Osteoblast (primary cell): ENCODE measurements at regions not wholly inside any gene's neighbourhood (a gene's known extent, or its start where the extent isn't known, plus 50 kb on each side); places are given as distances from the start of the nearest gene placed in this dataset.
"Not testable (repeated sequence)": the region's sequence is repeated elsewhere in the genome, so short reads cannot be mapped to it uniquely, and the experiment has no call there.

Experiments used
- DNase-seq: peaks from one replicate; pipeline ENCODE4 v3.0.0; 2011; ENCODE audit warnings: low spot score, mixed read lengths; ENCODE audit not compliant: insufficient read length; ENCODE audit errors: missing footprints
- H2AFZ ChIP-seq: 2 replicates; pipeline ENCODE4 v1.6.0; 2011; ENCODE audit warnings: mild to moderate bottlenecking, low read length
- H3K27ac ChIP-seq: 2 replicates; pipeline ENCODE4 v1.5.1; 2011; ENCODE audit warnings: mild to moderate bottlenecking, low read depth, low read length, moderate library complexity
- H3K27me3 ChIP-seq: 2 replicates; pipeline ENCODE4 v1.6.0; 2012; ENCODE audit warnings: mild to moderate bottlenecking, control low read depth, inconsistent platforms, low read length, moderate library complexity; ENCODE audit not compliant: insufficient read depth
- H3K36me3 ChIP-seq: 2 replicates; pipeline ENCODE4 v1.5.1; 2011; ENCODE audit warnings: mild to moderate bottlenecking, low read length, control low read depth, moderate library complexity; ENCODE audit not compliant: insufficient read depth
- H3K4me1 ChIP-seq: 2 replicates; pipeline ENCODE4 v1.5.1; 2011; ENCODE audit warnings: mild to moderate bottlenecking, low read length, control low read depth, moderate library complexity; ENCODE audit not compliant: insufficient read depth
- H3K4me2 ChIP-seq: 2 replicates; pipeline ENCODE4 v1.6.0; 2011; ENCODE audit warnings: mild to moderate bottlenecking, low read length; ENCODE audit not compliant: insufficient read depth
- H3K4me3 ChIP-seq: fragments of 200-600 bp; sonication (generic); 3 replicates; pipeline ENCODE4 v1.5.1; 2012; ENCODE audit warnings: mild to moderate bottlenecking, low read length, inconsistent platforms; ENCODE audit not compliant: insufficient read depth
- H3K79me2 ChIP-seq: 2 replicates; pipeline ENCODE4 v1.6.0; 2012; ENCODE audit warnings: mild to moderate bottlenecking, low read length, control low read depth, inconsistent platforms; ENCODE audit not compliant: insufficient read depth
- H3K9me3 ChIP-seq: 2 replicates; pipeline ENCODE4 v1.5.1; 2011; ENCODE audit warnings: low read depth, low read length, control low read depth
- H4K20me1 ChIP-seq: 2 replicates; pipeline ENCODE4 v1.6.0; 2012; ENCODE audit warnings: mild to moderate bottlenecking, low read length, control low read depth; ENCODE audit not compliant: insufficient read depth
- TF ChIP-seq, protein P1 (sequence below): IDR thresholded peaks from 2 replicates; pipeline ENCODE4 v1.5.1; 2011; ENCODE audit warnings: mild to moderate bottlenecking, low read depth, low read length, moderate library complexity; ENCODE audit errors: extremely low read depth

GRCh38 chr11:15843309-15843872 lies 513.0 kb downstream of the SOX6 start:
- no peak overlapping the region for H3K4me3 ChIP-seq
- TF ChIP-seq, protein P1, sequence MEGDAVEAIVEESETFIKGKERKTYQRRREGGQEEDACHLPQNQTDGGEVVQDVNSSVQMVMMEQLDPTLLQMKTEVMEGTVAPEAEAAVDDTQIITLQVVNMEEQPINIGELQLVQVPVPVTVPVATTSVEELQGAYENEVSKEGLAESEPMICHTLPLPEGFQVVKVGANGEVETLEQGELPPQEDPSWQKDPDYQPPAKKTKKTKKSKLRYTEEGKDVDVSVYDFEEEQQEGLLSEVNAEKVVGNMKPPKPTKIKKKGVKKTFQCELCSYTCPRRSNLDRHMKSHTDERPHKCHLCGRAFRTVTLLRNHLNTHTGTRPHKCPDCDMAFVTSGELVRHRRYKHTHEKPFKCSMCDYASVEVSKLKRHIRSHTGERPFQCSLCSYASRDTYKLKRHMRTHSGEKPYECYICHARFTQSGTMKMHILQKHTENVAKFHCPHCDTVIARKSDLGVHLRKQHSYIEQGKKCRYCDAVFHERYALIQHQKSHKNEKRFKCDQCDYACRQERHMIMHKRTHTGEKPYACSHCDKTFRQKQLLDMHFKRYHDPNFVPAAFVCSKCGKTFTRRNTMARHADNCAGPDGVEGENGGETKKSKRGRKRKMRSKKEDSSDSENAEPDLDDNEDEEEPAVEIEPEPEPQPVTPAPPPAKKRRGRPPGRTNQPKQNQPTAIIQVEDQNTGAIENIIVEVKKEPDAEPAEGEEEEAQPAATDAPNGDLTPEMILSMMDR = no peak
- no peak for DNase-seq

DNA sequence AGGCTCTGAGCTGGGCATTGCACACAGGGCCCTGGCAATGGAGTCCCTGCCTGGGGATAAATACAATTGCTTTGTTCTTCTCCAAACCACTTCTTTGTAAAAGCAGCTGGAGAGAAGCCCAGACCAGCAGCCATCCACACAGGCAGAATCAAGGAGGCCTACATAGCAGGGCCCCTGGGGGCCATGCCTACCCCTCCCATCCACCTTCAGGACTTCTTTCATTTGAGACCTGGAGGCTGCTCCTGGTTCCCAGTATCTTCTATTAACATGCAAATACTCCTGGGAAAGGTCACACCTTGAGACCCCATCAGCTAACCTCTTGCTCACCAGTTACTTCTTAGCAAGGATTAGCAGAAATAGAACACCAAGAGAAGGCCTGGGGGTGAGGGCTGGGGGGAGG lies 511.1 kb downstream of the SOX6 start:
- no peak for DNase-seq
- H2AFZ ChIP-seq = no peak overlapping the region
- no peak overlapping the region for H3K27ac ChIP-seq
- no peak overlapping the region for H3K4me3 ChIP-seq
- TF ChIP-seq, protein P1 = no peak
- H3K9me3 ChIP-seq = no peaks in the 10 kb centered on the region
- H3K79me2 ChIP-seq = no peaks in the 10 kb centered on the region
- peaks cover 2% of the 10 kb centered on the region for H3K27me3 ChIP-seq
- H4K20me1 ChIP-seq = no peaks in the 10 kb centered on the region
- H3K4me1 ChIP-seq = no peaks in the 10 kb centered on the region
- no peak overlapping the region for H3K4me2 ChIP-seq
- no peaks in the 10 kb centered on the region for H3K36me3 ChIP-seq

More at GRCh38 chr11:15843309-15843872, 513.0 kb downstream of the SOX6 start:
- Histone ChIP-seq H4K20me1 (no peaks in the 10 kb centered on the region), H3K4me1 (no peaks in the 10 kb centered on the region), H3K9me3 (no peaks in the 10 kb centered on the region), H3K4me2 (no peak overlapping the region), H3K36me3 (no peaks in the 10 kb centered on the region), H2AFZ (no peak overlapping the region), H3K27ac (no peak overlapping the region), H3K27me3 (peaks cover 12% of the 10 kb centered on the region), H3K79me2 (no peaks in the 10 kb centered on the region)

- no peaks in the 10 kb centered on the region for H4K20me1 ChIP-seq
- H3K36me3 ChIP-seq = no peaks in the 10 kb centered on the region
- peaks cover 3% of the 10 kb centered on the region for H3K27me3 ChIP-seq
- TF ChIP-seq, protein P1 = no peak
- no peaks in the 10 kb centered on the region for H3K79me2 ChIP-seq
- no peak overlapping the region for H3K27ac ChIP-seq
- H3K9me3 ChIP-seq = no peaks in the 10 kb centered on the region
- no peak overlapping the region for H3K4me3 ChIP-seq
- H3K4me2 ChIP-seq = no peak overlapping the region
- DNase-seq = no peak
- no peak overlapping the region for H2AFZ ChIP-seq
- H3K4me1 ChIP-seq = no peaks in the 10 kb centered on the region
These were observed 507.6 kb downstream of the SOX6 start for GRCh38 chr11:15848631-15849168.

GRCh38 chr11:15849257-15849656 lies 507.1 kb downstream of the SOX6 start:
- no peak overlapping the region for H3K27ac ChIP-seq
- no peaks in the 10 kb centered on the region for H3K9me3 ChIP-seq
- no peak for DNase-seq
- H3K79me2 ChIP-seq = no peaks in the 10 kb centered on the region
- no peaks in the 10 kb centered on the region for H3K4me1 ChIP-seq
- H4K20me1 ChIP-seq = no peaks in the 10 kb centered on the region
- no peaks in the 10 kb centered on the region for H3K36me3 ChIP-seq
- no peak overlapping the region for H3K4me2 ChIP-seq
- no peak overlapping the region for H3K4me3 ChIP-seq
- peak overlapping the region; percentile 58 for H2AFZ ChIP-seq
- H3K27me3 ChIP-seq = peaks cover 6% of the 10 kb centered on the region
- TF ChIP-seq, protein P1 = no peak

GRCh38 chr11:15850335-15850734 lies 506.0 kb downstream of the SOX6 start:
- H3K4me1 ChIP-seq, H3K79me2 ChIP-seq, H2AFZ ChIP-seq, H3K4me2 ChIP-seq, H3K36me3 ChIP-seq, H3K4me3 ChIP-seq, H3K27ac ChIP-seq, H4K20me1 ChIP-seq, DNase-seq, H3K9me3 ChIP-seq, H3K27me3 ChIP-seq: not testable (repeated sequence)
